ENCODE measurements at regions not wholly inside any gene's neighbourhood (a gene's known extent, or its start where the extent isn't known, plus 50 kb on each side); places are given as distances from the start of the nearest gene placed in this dataset.

- no peak overlapping the region for H3K27ac Mint-ChIP-seq (ENCODE audit: unreplicated experiment)
- no peak overlapping the region for H3K4me3 Mint-ChIP-seq
- H3K9me3 Mint-ChIP-seq, result no peaks in the 10 kb centered on the region
- no peak for DNase-seq (ENCODE audit: low read depth, low spot score)
- H3K27me3 Mint-ChIP-seq (ENCODE audit: low read depth), result no peaks in the 10 kb centered on the region
- no peaks in the 10 kb centered on the region for H3K36me3 Mint-ChIP-seq (ENCODE audit: low read depth)
- TF ChIP-seq CTCF (conservative IDR thresholded peaks at IDR 0.05), result no peak
- H3K4me1 Mint-ChIP-seq, result no peaks in the 10 kb centered on the region
Observed at GRCh38 chr4:22313976-22314375, 201.9 kb downstream of the ADGRA3 start.

DNA sequence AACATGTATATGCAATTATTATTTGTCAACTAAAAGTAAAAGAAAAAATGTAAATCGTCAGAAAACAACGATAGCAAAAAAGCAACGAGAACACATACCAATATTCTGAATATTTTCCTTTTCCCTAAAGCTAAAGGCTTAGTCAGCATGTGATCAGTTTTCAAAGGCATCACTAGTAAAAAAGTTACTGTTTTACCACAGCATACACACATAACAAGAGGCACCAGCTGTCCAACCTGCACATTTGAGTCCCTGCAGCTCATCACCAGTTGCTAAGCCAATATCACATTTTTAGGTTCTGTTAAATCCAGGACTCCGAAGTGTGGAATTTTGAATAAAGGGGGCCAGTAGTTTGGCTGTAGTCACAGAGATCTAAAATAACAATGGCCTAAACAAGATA is 203.8 kb downstream of the ADGRA3 start:
- no peak for TF ChIP-seq CTCF (conservative IDR thresholded peaks at IDR 0.05)
- no peaks in the 10 kb centered on the region for H3K36me3 Mint-ChIP-seq (ENCODE audit: low read depth)
- H3K4me3 Mint-ChIP-seq, result no peak overlapping the region
- no peaks in the 10 kb centered on the region for H3K4me1 Mint-ChIP-seq
- no peak for DNase-seq (ENCODE audit: low read depth, low spot score)
- no peaks in the 10 kb centered on the region for H3K27me3 Mint-ChIP-seq (ENCODE audit: low read depth)
- H3K27ac Mint-ChIP-seq (ENCODE audit: unreplicated experiment), result no peak overlapping the region
- H3K9me3 Mint-ChIP-seq, result no peaks in the 10 kb centered on the region

- H3K27me3 Mint-ChIP-seq (ENCODE audit: low read depth), result no peaks in the 10 kb centered on the region
- H3K4me1 Mint-ChIP-seq, result no peaks in the 10 kb centered on the region
- no peak for TF ChIP-seq CTCF (conservative IDR thresholded peaks at IDR 0.05)
- peaks cover 9% of the 10 kb centered on the region for H3K36me3 Mint-ChIP-seq (ENCODE audit: low read depth)
- H3K9me3 Mint-ChIP-seq, result peaks cover 13% of the 10 kb centered on the region
- no peak overlapping the region for H3K4me3 Mint-ChIP-seq
- H3K27ac Mint-ChIP-seq (ENCODE audit: unreplicated experiment), result no peak overlapping the region
- DNase-seq (ENCODE audit: low read depth, low spot score), result no peak
Observed at GRCh38 chr4:22301253-22301652, 214.6 kb downstream of the ADGRA3 start.

- DNase-seq (ENCODE audit: low read depth, low spot score), result no peak
- Mint-ChIP-seq H3K36me3 (ENCODE audit: low read depth) (peaks cover 5% of the 10 kb centered on the region), H3K27me3 (ENCODE audit: low read depth) (no peaks in the 10 kb centered on the region), H3K9me3 (peaks cover 9% of the 10 kb centered on the region), H3K4me3 (no peak overlapping the region), H3K27ac (ENCODE audit: unreplicated experiment) (no peak overlapping the region), H3K4me1 (no peaks in the 10 kb centered on the region)
- TF ChIP-seq CTCF (conservative IDR thresholded peaks at IDR 0.05), result no peak
Observed at GRCh38 chr4:22299678-22300077, 216.2 kb downstream of the ADGRA3 start.

- Mint-ChIP-seq H3K4me3 (no peak overlapping the region), H3K27ac (ENCODE audit: unreplicated experiment) (no peak overlapping the region), H3K36me3 (ENCODE audit: low read depth) (peaks cover under 1% of the 10 kb centered on the region), H3K9me3 (peaks cover 3% of the 10 kb centered on the region), H3K27me3 (ENCODE audit: low read depth) (peaks cover 3% of the 10 kb centered on the region), H3K4me1 (no peaks in the 10 kb centered on the region)
- TF ChIP-seq CTCF (conservative IDR thresholded peaks at IDR 0.05), result no peak
- DNase-seq (ENCODE audit: low read depth, low spot score), result no peak
Observed at GRCh38 chr4:22287631-22288030, 228.2 kb downstream of the ADGRA3 start.
